ENCODE measurements at regions not wholly inside any gene's neighbourhood (a gene's known extent, or its start where the extent isn't known, plus 50 kb on each side); places are given as distances from the start of the nearest gene placed in this dataset.

GRCh38 chr15:81523867-81524266 lies 149.9 kb upstream of the TMC3 start:
- no peaks in the 10 kb centered on the region for H3K9me3 ChIP-seq
- DNase-seq = no peak
- no peaks in the 10 kb centered on the region for H3K27me3 ChIP-seq
- peak; percentile 30; the same call in 1 of the 2 replicates for TF ChIP-seq CTCF (IDR thresholded peaks at IDR 0.05; ENCODE audit: low read depth, low read length)
- no peaks in the 10 kb centered on the region for H3K36me3 ChIP-seq
- H3K4me1 ChIP-seq = 0 out of 2 replicates have a peak, but pooled peaks cover 2% of the 10 kb centered on the region
- no peak overlapping the region for H3K4me3 ChIP-seq (ENCODE audit: low read depth, low read length)

- H3K4me1 ChIP-seq = no peaks in the 10 kb centered on the region
- TF ChIP-seq CTCF (IDR thresholded peaks at IDR 0.05; ENCODE audit: low read depth, low read length) = no peak
- no peaks in the 10 kb centered on the region for H3K27me3 ChIP-seq
- no peaks in the 10 kb centered on the region for H3K9me3 ChIP-seq
- no peak for DNase-seq
- H3K36me3 ChIP-seq = no peaks in the 10 kb centered on the region
- H3K4me3 ChIP-seq (ENCODE audit: low read depth, low read length) = no peak overlapping the region
These were observed 146.5 kb upstream of the TMC3 start for GRCh38 chr15:81520480-81520879.

- no peak for TF ChIP-seq CTCF (IDR thresholded peaks at IDR 0.05; ENCODE audit: low read depth, low read length)
- no peaks in the 10 kb centered on the region for H3K9me3 ChIP-seq
- no peak for DNase-seq
These were observed 142.4 kb upstream of the TMC3 start for GRCh38 chr15:81516461-81516860.

GRCh38 chr15:81516012-81516411 lies 142.0 kb upstream of the TMC3 start:
- TF ChIP-seq CTCF (IDR thresholded peaks at IDR 0.05; ENCODE audit: low read depth, low read length) = no peak

More at GRCh38 chr15:81516461-81516860, 142.4 kb upstream of the TMC3 start:
- Histone ChIP-seq H3K27me3 (no peaks in the 10 kb centered on the region), H3K36me3 (no peaks in the 10 kb centered on the region), H3K4me1 (no peaks in the 10 kb centered on the region), H3K4me3 (ENCODE audit: low read depth, low read length) (no peak overlapping the region)

GRCh38 chr15:81514725-81515124 lies 140.7 kb upstream of the TMC3 start:
- DNase-seq = no peak
- no peaks in the 10 kb centered on the region for H3K9me3 ChIP-seq
- TF ChIP-seq CTCF (IDR thresholded peaks at IDR 0.05; ENCODE audit: low read depth, low read length) = no peak
- H3K27me3 ChIP-seq = no peaks in the 10 kb centered on the region
- no peaks in the 10 kb centered on the region for H3K36me3 ChIP-seq
- peaks cover 8% of the 10 kb centered on the region; the same call in 1 of the 2 replicates for H3K4me1 ChIP-seq
- H3K4me3 ChIP-seq (ENCODE audit: low read depth, low read length) = no peak overlapping the region

More at GRCh38 chr15:81516012-81516411, 142.0 kb upstream of the TMC3 start:
- H3K36me3 ChIP-seq = no peaks in the 10 kb centered on the region
- no peak overlapping the region for H3K4me3 ChIP-seq (ENCODE audit: low read depth, low read length)
- H3K4me1 ChIP-seq = peaks cover 1% of the 10 kb centered on the region; the same call in 1 of the 2 replicates
- H3K9me3 ChIP-seq = no peaks in the 10 kb centered on the region
- H3K27me3 ChIP-seq = no peaks in the 10 kb centered on the region
- DNase-seq = no peak

GRCh38 chr15:81511138-81511537 lies 137.1 kb upstream of the TMC3 start:
- no peaks in the 10 kb centered on the region for H3K27me3 ChIP-seq
- peaks cover 8% of the 10 kb centered on the region; the same call in 1 of the 2 replicates for H3K4me1 ChIP-seq
- DNase-seq = no peak
- no peak overlapping the region for H3K4me3 ChIP-seq (ENCODE audit: low read depth, low read length)
- H3K36me3 ChIP-seq = no peaks in the 10 kb centered on the region
- H3K9me3 ChIP-seq = no peaks in the 10 kb centered on the region
- TF ChIP-seq CTCF (IDR thresholded peaks at IDR 0.05; ENCODE audit: low read depth, low read length) = no peak
